OCI-LY1 (cell line): ENCODE measurements at regions not wholly inside any gene's neighbourhood (a gene's known extent, or its start where the extent isn't known, plus 50 kb on each side); places are given as distances from the start of the nearest gene placed in this dataset.
"Not testable (repeated sequence)": the region's sequence is repeated elsewhere in the genome, so short reads cannot be mapped to it uniquely, and the experiment has no call there.

Experiments used
- H2AFZ ChIP-seq: fragments of 200-600 bp; sonication (generic), shearing (Covaris generic); 2 replicates; pipeline ENCODE4 v1.6.0; 2014; ENCODE audit warnings: antibody characterized with exemption, mild to moderate bottlenecking, low read length
- H3F3A ChIP-seq: fragments of 200-600 bp; sonication (generic), shearing (Covaris generic); 2 replicates; pipeline ENCODE4 v1.6.0; 2014; ENCODE audit warnings: mild to moderate bottlenecking, antibody characterized with exemption, low read length, moderate library complexity; ENCODE audit not compliant: insufficient read depth
- H3K27ac ChIP-seq: fragments of 200-600 bp; sonication (generic); 2 replicates; pipeline ENCODE4 v1.5.1; 2014; ENCODE audit warnings: low read length, mixed run types, mild to moderate bottlenecking, low read depth; ENCODE audit not compliant: poor library complexity, severe bottlenecking
- H3K27me3 ChIP-seq: fragments of 200-600 bp; sonication (generic); 2 replicates; pipeline ENCODE4 v1.6.0; 2014; ENCODE audit warnings: antibody characterized with exemption, mild to moderate bottlenecking, low read length, moderate library complexity; ENCODE audit not compliant: insufficient read depth
- H3K36me3 ChIP-seq: fragments of 200-600 bp; sonication (generic); 2 replicates; pipeline ENCODE4 v1.6.1; 2014; ENCODE audit warnings: mild to moderate bottlenecking, antibody characterized with exemption, low read length, moderate library complexity, mixed read lengths; ENCODE audit not compliant: insufficient read depth
- H3K4me1 ChIP-seq: fragments of 200-600 bp; sonication (generic); 2 replicates; pipeline ENCODE4 v1.5.1; 2014; ENCODE audit warnings: mild to moderate bottlenecking, low read length, moderate library complexity; ENCODE audit not compliant: insufficient read depth, severe bottlenecking
- H3K4me2 ChIP-seq: fragments of 200-600 bp; sonication (generic), shearing (Covaris generic); 2 replicates; pipeline ENCODE4 v1.6.1; 2014; ENCODE audit warnings: low read length
- H3K4me3 ChIP-seq: fragments of 200-600 bp; sonication (generic); 2 replicates; pipeline ENCODE4 v1.5.1; 2014; ENCODE audit warnings: low read length, low read depth, mild to moderate bottlenecking, mixed read lengths; ENCODE audit not compliant: poor library complexity, severe bottlenecking
- H3K79me2 ChIP-seq: fragments of 200-600 bp; shearing (Covaris generic); 2 replicates; pipeline ENCODE4 v1.6.1; 2016; ENCODE audit warnings: mixed run types, low read length, mixed read lengths; ENCODE audit not compliant: insufficient read depth
- H3K9ac ChIP-seq: fragments of 200-600 bp; sonication (generic), shearing (Covaris generic); 2 replicates; pipeline ENCODE4 v1.6.1; 2014; ENCODE audit warnings: mild to moderate bottlenecking, low read length, mixed read lengths
- H3K9me2 ChIP-seq: fragments of 200-600 bp; sonication (generic), shearing (Covaris generic); 2 replicates; pipeline ENCODE4 v1.6.1; 2014; ENCODE audit warnings: low read depth, mild to moderate bottlenecking, low read length, mixed read lengths
- H3K9me3 ChIP-seq: fragments of 200-600 bp; shearing (Covaris generic); 2 replicates; pipeline ENCODE4 v1.6.1; 2014; ENCODE audit warnings: low read length, mixed read lengths
- H4K20me1 ChIP-seq: fragments of 200-600 bp; sonication (generic), shearing (Covaris generic); 2 replicates; pipeline ENCODE4 v1.6.0; 2016; ENCODE audit warnings: mild to moderate bottlenecking, low read length; ENCODE audit not compliant: insufficient read depth
- CTCF ChIP-seq: fragments of 200-600 bp; sonication (generic), shearing (Covaris generic); IDR thresholded peaks from 2 replicates; pipeline ENCODE4 v1.5.1; 2017; ENCODE audit warnings: mild to moderate bottlenecking, antibody characterized with exemption, low read length, moderate library complexity, mixed read lengths
- EZH2 ChIP-seq: fragments of 200-600 bp; sonication (generic), shearing (Covaris generic); IDR thresholded peaks from 2 replicates; pipeline ENCODE4 v1.8.0; 2017; ENCODE audit warnings: borderline replicate concordance, mixed run types, mild to moderate bottlenecking, antibody characterized with exemption, low read length, moderate library complexity, mixed read lengths

- H3K9me2 ChIP-seq: no peaks in the 10 kb centered on the region
- H3K79me2 ChIP-seq: no peaks in the 10 kb centered on the region
- H3K27me3 ChIP-seq: no peaks in the 10 kb centered on the region
- H3F3A ChIP-seq: no peaks in the 10 kb centered on the region
- H3K27ac ChIP-seq: no peak overlapping the region
- no peaks in the 10 kb centered on the region for H3K4me1 ChIP-seq
- H2AFZ ChIP-seq: no peak overlapping the region
- no peak overlapping the region for H3K9ac ChIP-seq
- H3K4me2 ChIP-seq: no peak overlapping the region
- H3K4me3 ChIP-seq: no peak overlapping the region
- no peak for TF ChIP-seq CTCF
- no peak for TF ChIP-seq EZH2
- no peaks in the 10 kb centered on the region for H4K20me1 ChIP-seq
- no peaks in the 10 kb centered on the region for H3K36me3 ChIP-seq
- no peaks in the 10 kb centered on the region for H3K9me3 ChIP-seq
Observed at GRCh38 chr14:44453433-44454171, 53.5 kb downstream of the FSCB start.

- not testable (repeated sequence) for H3K79me2 ChIP-seq, H3K27me3 ChIP-seq, H3K4me3 ChIP-seq, H4K20me1 ChIP-seq, H3K36me3 ChIP-seq, H3K9me2 ChIP-seq, H3K27ac ChIP-seq, H3F3A ChIP-seq, H2AFZ ChIP-seq, H3K9me3 ChIP-seq, H3K4me1 ChIP-seq, H3K9ac ChIP-seq, H3K4me2 ChIP-seq
Observed at GRCh38 chr14:44450232-44450631, 56.9 kb downstream of the FSCB start.

- Histone ChIP-seq H3F3A (no peaks in the 10 kb centered on the region), H3K4me2 (no peak overlapping the region), H3K9me2 (no peaks in the 10 kb centered on the region), H3K9ac (no peak overlapping the region), H3K27me3 (no peaks in the 10 kb centered on the region), H3K9me3 (no peaks in the 10 kb centered on the region), H2AFZ (no peak overlapping the region), H4K20me1 (no peaks in the 10 kb centered on the region), H3K4me1 (no peaks in the 10 kb centered on the region), H3K4me3 (no peak overlapping the region), H3K27ac (no peak overlapping the region), H3K36me3 (no peaks in the 10 kb centered on the region), H3K79me2 (no peaks in the 10 kb centered on the region)
- TF ChIP-seq CTCF (no peak), EZH2 (no peak)
Observed at GRCh38 chr14:44449680-44450079, 57.4 kb downstream of the FSCB start.

- Histone ChIP-seq H3K4me2 (no peak overlapping the region), H3K9ac (no peak overlapping the region)
Observed at GRCh38 chr14:44448951-44449358, 58.1 kb downstream of the FSCB start.

More at GRCh38 chr14:44448951-44449358, 58.1 kb downstream of the FSCB start:
- no peaks in the 10 kb centered on the region for H4K20me1 ChIP-seq
- H3K4me1 ChIP-seq: no peaks in the 10 kb centered on the region
- no peak for TF ChIP-seq EZH2
- TF ChIP-seq CTCF: no peak
- no peaks in the 10 kb centered on the region for H3K9me3 ChIP-seq
- no peak overlapping the region for H3K4me3 ChIP-seq
- no peak overlapping the region for H2AFZ ChIP-seq
- no peaks in the 10 kb centered on the region for H3F3A ChIP-seq
- H3K27me3 ChIP-seq: no peaks in the 10 kb centered on the region
- no peaks in the 10 kb centered on the region for H3K79me2 ChIP-seq
- H3K27ac ChIP-seq: no peak overlapping the region
- no peaks in the 10 kb centered on the region for H3K9me2 ChIP-seq
- H3K36me3 ChIP-seq: no peaks in the 10 kb centered on the region
